GM12874 (cell line): ENCODE measurements at regions not wholly inside any gene's neighbourhood (a gene's known extent, or its start where the extent isn't known, plus 50 kb on each side); places are given as distances from the start of the nearest gene placed in this dataset.

ENCODE experiments used
- TF ChIP-seq, protein P1 (sequence below): IDR thresholded peaks from 2 replicates; pipeline ENCODE4 v1.5.1; 2011; ENCODE audit warnings: low read depth, mild to moderate bottlenecking, control low read depth, low read length, moderate library complexity; ENCODE audit not compliant: insufficient read depth

- TF ChIP-seq, protein P1, sequence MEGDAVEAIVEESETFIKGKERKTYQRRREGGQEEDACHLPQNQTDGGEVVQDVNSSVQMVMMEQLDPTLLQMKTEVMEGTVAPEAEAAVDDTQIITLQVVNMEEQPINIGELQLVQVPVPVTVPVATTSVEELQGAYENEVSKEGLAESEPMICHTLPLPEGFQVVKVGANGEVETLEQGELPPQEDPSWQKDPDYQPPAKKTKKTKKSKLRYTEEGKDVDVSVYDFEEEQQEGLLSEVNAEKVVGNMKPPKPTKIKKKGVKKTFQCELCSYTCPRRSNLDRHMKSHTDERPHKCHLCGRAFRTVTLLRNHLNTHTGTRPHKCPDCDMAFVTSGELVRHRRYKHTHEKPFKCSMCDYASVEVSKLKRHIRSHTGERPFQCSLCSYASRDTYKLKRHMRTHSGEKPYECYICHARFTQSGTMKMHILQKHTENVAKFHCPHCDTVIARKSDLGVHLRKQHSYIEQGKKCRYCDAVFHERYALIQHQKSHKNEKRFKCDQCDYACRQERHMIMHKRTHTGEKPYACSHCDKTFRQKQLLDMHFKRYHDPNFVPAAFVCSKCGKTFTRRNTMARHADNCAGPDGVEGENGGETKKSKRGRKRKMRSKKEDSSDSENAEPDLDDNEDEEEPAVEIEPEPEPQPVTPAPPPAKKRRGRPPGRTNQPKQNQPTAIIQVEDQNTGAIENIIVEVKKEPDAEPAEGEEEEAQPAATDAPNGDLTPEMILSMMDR: no peak
Observed at GRCh38 chr2:76008001-76008702, 297.4 kb upstream of the GCFC2 start.

DNA sequence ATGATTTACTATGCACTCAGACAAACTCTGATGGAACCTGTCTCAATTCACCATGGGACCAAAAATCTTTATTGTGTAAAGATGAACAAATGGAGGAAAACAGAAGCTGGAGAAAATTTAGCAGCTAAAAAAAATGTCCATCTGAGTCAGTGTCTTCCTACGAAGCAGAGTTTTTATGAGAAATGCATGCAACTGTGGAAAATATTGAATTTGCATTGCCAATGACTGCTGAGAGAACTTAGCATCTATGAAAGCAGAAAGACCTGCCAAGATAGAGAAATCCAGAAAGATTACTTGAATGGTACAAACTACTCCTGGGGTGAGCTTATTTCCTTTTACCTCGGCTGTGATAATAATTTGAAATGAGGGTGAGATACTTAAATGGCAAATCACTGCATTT lies 289.7 kb upstream of the GCFC2 start:
- TF ChIP-seq, protein P1: no peak

GRCh38 chr2:75998451-75998850 lies 287.7 kb upstream of the GCFC2 start:
- TF ChIP-seq, protein P1: no peak

DNA sequence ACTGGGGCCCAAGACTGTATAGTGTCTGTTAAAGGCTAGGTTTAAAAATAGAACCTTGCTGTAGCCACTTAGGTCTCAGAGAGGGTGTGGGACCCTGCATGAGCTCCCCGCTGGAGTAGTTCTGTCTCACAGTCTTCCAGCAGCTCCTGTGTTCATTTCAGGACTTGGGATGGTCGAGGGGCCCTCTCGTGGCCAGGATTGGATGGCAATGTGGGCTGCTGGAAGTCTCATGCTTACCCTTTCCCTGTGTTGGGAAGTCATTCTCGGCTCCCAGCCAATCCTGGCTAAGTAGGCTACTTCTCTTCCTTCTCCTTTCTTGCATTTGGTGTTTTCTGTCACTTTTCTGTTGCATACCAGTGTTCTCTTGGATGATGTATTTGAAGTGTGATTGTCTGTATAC lies 284.0 kb upstream of the GCFC2 start:
- TF ChIP-seq, protein P1: no peak

GRCh38 chr2:75986617-75987016 lies 275.9 kb upstream of the GCFC2 start:
- TF ChIP-seq, protein P1: no peak

GRCh38 chr2:75982719-75983118 lies 272.0 kb upstream of the GCFC2 start:
- TF ChIP-seq, protein P1: no peak

GRCh38 chr2:75964646-75965045 lies 253.9 kb upstream of the GCFC2 start:
- TF ChIP-seq, protein P1: no peak
